ENCODE measurements at regions not wholly inside any gene's neighbourhood (a gene's known extent, or its start where the extent isn't known, plus 50 kb on each side); places are given as distances from the start of the nearest gene placed in this dataset.

DNA sequence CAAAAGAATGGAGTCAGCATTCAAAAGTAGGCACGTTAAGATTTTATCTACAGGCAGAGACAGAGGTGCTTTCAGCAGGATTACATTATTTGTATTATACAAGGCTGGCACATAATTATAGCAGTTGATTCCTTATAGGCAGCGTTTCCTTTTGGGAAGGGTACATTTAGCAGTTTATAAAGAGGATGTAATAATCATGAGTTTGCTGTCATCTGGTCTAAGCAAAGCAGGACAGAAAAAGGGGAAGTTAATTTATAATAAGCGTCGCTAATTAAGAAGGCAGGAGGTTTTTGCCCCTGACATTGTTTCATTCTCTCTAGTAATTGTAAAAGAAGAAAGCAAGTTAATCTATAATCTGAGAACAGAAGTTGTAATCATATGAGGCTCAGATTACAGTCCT lies 259.9 kb upstream of the MDGA2 start:
- Mint-ChIP-seq H3K9me3 (peaks cover 0 to 3% (median 1%) of the 10 kb centered on the region in 7 donors), H3K4me1 (no peaks in the 10 kb centered on the region), H3K36me3 (no peaks in the 10 kb centered on the region), H3K27me3 (ENCODE audit: low read depth in 3 of 3) (peaks cover 0 to 2% (median 2%) of the 10 kb centered on the region in 3 donors), H3K4me3 (no peak overlapping the region), H3K27ac (no peak overlapping the region)
- intact Hi-C loops (cut with micrococcal nuclease): no loop called here
- Histone ChIP-seq H4K20me1 (ENCODE audit: insufficient read depth, low read length) (no peaks in the 10 kb centered on the region), H3K27me3 (ENCODE audit: control insufficient read depth in 2 of 2, insufficient read depth in 2 of 2, low read length in 2 of 2) (no peaks in the 10 kb centered on the region), H3K79me2 (ENCODE audit: insufficient read depth, low read length) (no peaks in the 10 kb centered on the region), H3K36me3 (replicated peaks in 1 of 2; ENCODE audit: control insufficient read depth in 1 of 2, insufficient read depth in 2 of 2, low read length in 2 of 2) (no peaks in the 10 kb centered on the region), H3K4me1 (ENCODE audit: control insufficient read depth in 1 of 2, insufficient read depth in 2 of 2, low read length in 2 of 2) (no peaks in the 10 kb centered on the region), H3K4me2 (replicated peaks; ENCODE audit: extremely low read depth, low read length, poor library complexity, severe bottlenecking) (no peak overlapping the region), H3K9ac (ENCODE audit: insufficient read depth, low read length, poor library complexity, severe bottlenecking) (no peak overlapping the region), H3K9me3 (replicated peaks in 1 of 2; ENCODE audit: control insufficient read depth in 1 of 2, insufficient read depth in 1 of 2, low read length in 2 of 2) (no peaks in the 10 kb centered on the region), H3K4me3 (replicated peaks in 1 of 3; ENCODE audit: low read depth in 2 of 3, low read length in 3 of 3) (no peak overlapping the region), H2AFZ (ENCODE audit: insufficient read depth, low read depth, low read length, poor library complexity, severe bottlenecking) (no peak overlapping the region), H3K27ac (ENCODE audit: low read depth in 1 of 2, low read length in 2 of 2) (no peak overlapping the region)
- TF ChIP-seq, protein P1, sequence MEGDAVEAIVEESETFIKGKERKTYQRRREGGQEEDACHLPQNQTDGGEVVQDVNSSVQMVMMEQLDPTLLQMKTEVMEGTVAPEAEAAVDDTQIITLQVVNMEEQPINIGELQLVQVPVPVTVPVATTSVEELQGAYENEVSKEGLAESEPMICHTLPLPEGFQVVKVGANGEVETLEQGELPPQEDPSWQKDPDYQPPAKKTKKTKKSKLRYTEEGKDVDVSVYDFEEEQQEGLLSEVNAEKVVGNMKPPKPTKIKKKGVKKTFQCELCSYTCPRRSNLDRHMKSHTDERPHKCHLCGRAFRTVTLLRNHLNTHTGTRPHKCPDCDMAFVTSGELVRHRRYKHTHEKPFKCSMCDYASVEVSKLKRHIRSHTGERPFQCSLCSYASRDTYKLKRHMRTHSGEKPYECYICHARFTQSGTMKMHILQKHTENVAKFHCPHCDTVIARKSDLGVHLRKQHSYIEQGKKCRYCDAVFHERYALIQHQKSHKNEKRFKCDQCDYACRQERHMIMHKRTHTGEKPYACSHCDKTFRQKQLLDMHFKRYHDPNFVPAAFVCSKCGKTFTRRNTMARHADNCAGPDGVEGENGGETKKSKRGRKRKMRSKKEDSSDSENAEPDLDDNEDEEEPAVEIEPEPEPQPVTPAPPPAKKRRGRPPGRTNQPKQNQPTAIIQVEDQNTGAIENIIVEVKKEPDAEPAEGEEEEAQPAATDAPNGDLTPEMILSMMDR (IDR thresholded peaks at IDR 0.05): no peak
- WGBS (ENCODE audit: insufficient coverage): 0% methylated on average over 1 of the region's 4 CpGs
- DNase-seq: no peak

DNA sequence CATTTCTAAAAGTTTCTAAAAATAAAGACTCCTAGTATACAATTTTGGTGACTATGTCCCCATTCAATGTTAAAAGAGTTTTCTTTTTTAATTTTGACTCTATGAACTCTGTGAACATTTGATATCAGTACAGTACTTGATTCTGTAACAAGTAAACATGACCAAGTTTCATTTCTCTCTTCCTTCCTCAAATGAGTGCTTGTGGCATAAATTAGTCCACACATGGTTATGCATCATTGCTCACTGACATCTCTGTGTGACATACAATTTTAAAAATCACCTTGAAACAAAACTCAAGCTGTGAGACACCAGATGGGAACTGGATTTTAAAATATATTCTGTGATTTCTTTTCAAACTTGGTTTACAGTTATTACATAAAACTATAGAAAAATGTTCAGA lies 253.9 kb upstream of the MDGA2 start:
- H3K79me2 ChIP-seq (ENCODE audit: insufficient read depth, low read length): no peaks in the 10 kb centered on the region
- H3K4me1 ChIP-seq (ENCODE audit: control insufficient read depth in 1 of 2, insufficient read depth in 2 of 2, low read length in 2 of 2): no peaks in the 10 kb centered on the region
- H3K4me2 ChIP-seq (replicated peaks; ENCODE audit: extremely low read depth, low read length, poor library complexity, severe bottlenecking): no peak overlapping the region
- intact Hi-C loops (cut with micrococcal nuclease): no loop called here
- H3K27ac ChIP-seq (ENCODE audit: low read depth in 1 of 2, low read length in 2 of 2): no peak overlapping the region
- H2AFZ ChIP-seq (ENCODE audit: insufficient read depth, low read depth, low read length, poor library complexity, severe bottlenecking): no peak overlapping the region
- no peaks in the 10 kb centered on the region for H4K20me1 ChIP-seq (ENCODE audit: insufficient read depth, low read length)
- H3K4me1 Mint-ChIP-seq: no peaks in the 10 kb centered on the region
- no peak overlapping the region for H3K9ac ChIP-seq (ENCODE audit: insufficient read depth, low read length, poor library complexity, severe bottlenecking)
- no peak overlapping the region for H3K4me3 ChIP-seq (replicated peaks in 1 of 3; ENCODE audit: low read depth in 2 of 3, low read length in 3 of 3)
- H3K4me3 Mint-ChIP-seq: no peak overlapping the region
- H3K9me3 Mint-ChIP-seq: peaks cover 0 to 7% (median 6%) of the 10 kb centered on the region in 7 donors
- H3K36me3 ChIP-seq (replicated peaks in 1 of 2; ENCODE audit: control insufficient read depth in 1 of 2, insufficient read depth in 2 of 2, low read length in 2 of 2): no peaks in the 10 kb centered on the region
- TF ChIP-seq, protein P1 (IDR thresholded peaks at IDR 0.05): no peak
- H3K36me3 Mint-ChIP-seq: no peaks in the 10 kb centered on the region
- no peak for DNase-seq
- no peak overlapping the region for H3K27ac Mint-ChIP-seq
- H3K27me3 ChIP-seq (ENCODE audit: control insufficient read depth in 2 of 2, insufficient read depth in 2 of 2, low read length in 2 of 2): no peaks in the 10 kb centered on the region
- H3K9me3 ChIP-seq (replicated peaks in 1 of 2; ENCODE audit: control insufficient read depth in 1 of 2, insufficient read depth in 1 of 2, low read length in 2 of 2): peaks cover 0 to 9% of the 10 kb centered on the region in 2 donors
- H3K27me3 Mint-ChIP-seq (ENCODE audit: low read depth in 3 of 3): peaks cover 0 to 2% (median 0%) of the 10 kb centered on the region in 3 donors
